ENCODE measurements at regions not wholly inside any gene's neighbourhood (a gene's known extent, or its start where the extent isn't known, plus 50 kb on each side); places are given as distances from the start of the nearest gene placed in this dataset.

- H3K4me2 ChIP-seq: 0 out of 2 replicates have a peak overlapping the region, but pooled peaks have one; percentile 1
- H3K4me1 ChIP-seq (ENCODE audit: insufficient read depth): peaks cover 10% of the 10 kb centered on the region; the same call in 1 of the 2 replicates
- H3F3A ChIP-seq (replicated peaks; ENCODE audit: low read depth): no peaks in the 10 kb centered on the region
- H3K4me3 ChIP-seq: no peak overlapping the region
- Mint-ChIP-seq H3K4me3 (no peak overlapping the region), H3K36me3 (ENCODE audit: low read depth) (no peaks in the 10 kb centered on the region), H3K9me3 (no peaks in the 10 kb centered on the region), H3K27ac (no peak overlapping the region), H3K4me1 (peaks cover 11% of the 10 kb centered on the region), H3K27me3 (ENCODE audit: insufficient read depth, low read depth, poor library complexity) (no peaks in the 10 kb centered on the region)
- TF ChIP-seq ZNF114 (CRISPR knock-in tag; IDR thresholded peaks at IDR 0.05) (no peak), ZNF331 (CRISPR knock-in tag; IDR thresholded peaks at IDR 0.05; ENCODE audit: low read depth) (no peak), EZH2 (IDR thresholded peaks at IDR 0.05; ENCODE audit: low read depth, unreplicated experiment) (no peak), ETS1 (IDR thresholded peaks at IDR 0.05) (no peak), JUNB (IDR thresholded peaks at IDR 0.05; ENCODE audit: unreplicated experiment) (no peak), REST (IDR thresholded peaks at IDR 0.05; ENCODE audit: unreplicated experiment) (no peak), ZNF462 (CRISPR knock-in tag; IDR thresholded peaks at IDR 0.05) (no peak)
- no peak overlapping the region for H2AFZ ChIP-seq
- H3K27me3 ChIP-seq (ENCODE audit: insufficient read depth): no peaks in the 10 kb centered on the region
- H3K27ac ChIP-seq (ENCODE audit: low read depth): no peak overlapping the region
- H3K9me2 ChIP-seq (ENCODE audit: insufficient read depth): no peaks in the 10 kb centered on the region; the same call in 1 of the 2 replicates
- H3K36me3 ChIP-seq (ENCODE audit: insufficient read depth): no peaks in the 10 kb centered on the region
- ATAC-seq: no peak
- DNase-seq (ENCODE audit: low spot score): peak; percentile 17
- H4K20me1 ChIP-seq (replicated peaks; ENCODE audit: insufficient read depth): no peaks in the 10 kb centered on the region
- no peaks in the 10 kb centered on the region for H3K79me2 ChIP-seq (replicated peaks; ENCODE audit: insufficient read depth)
These were observed 348.2 kb upstream of the CCNG1 start for GRCh38 chr5:163089230-163089629.

Measured in GM23338 (cell line).